GM21360 (cell line): ENCODE measurements at regions not wholly inside any gene's neighbourhood (a gene's known extent, or its start where the extent isn't known, plus 50 kb on each side); places are given as distances from the start of the nearest gene placed in this dataset.
"Not testable (repeated sequence)": the region's sequence is repeated elsewhere in the genome, so short reads cannot be mapped to it uniquely, and the experiment has no call there.

Experiments
- ATAC-seq: cut with Tn5 transposase; IDR thresholded peaks from one replicate; pipeline ENCODE4 v1.9.1; 2021; ENCODE audit warnings: mild to moderate bottlenecking, moderate library complexity; ENCODE audit not compliant: unreplicated experiment

GRCh38 chr1:48089356-48089891, 92.2 kb upstream of the TRABD2B start:
- no peak for ATAC-seq

GRCh38 chr1:48084826-48085225, 87.6 kb upstream of the TRABD2B start:
- ATAC-seq: no peak

- no peak for ATAC-seq
These were observed 85.2 kb upstream of the TRABD2B start for GRCh38 chr1:48082271-48082962.

GRCh38 chr1:48080331-48081255, 83.4 kb upstream of the TRABD2B start:
- no peak for ATAC-seq

- ATAC-seq: no peak
These were observed 81.9 kb upstream of the TRABD2B start for GRCh38 chr1:48079096-48079495.

GRCh38 chr1:48077795-48078222, 80.6 kb upstream of the TRABD2B start:
- no peak for ATAC-seq

GRCh38 chr1:48076017-48076416, 78.8 kb upstream of the TRABD2B start:
- ATAC-seq: no peak

- no peak for ATAC-seq
These were observed 76.8 kb upstream of the TRABD2B start for GRCh38 chr1:48073798-48074530.

GRCh38 chr1:48071513-48071912, 74.3 kb upstream of the TRABD2B start:
- no peak for ATAC-seq

GRCh38 chr1:48070396-48070750, 73.2 kb upstream of the TRABD2B start:
- ATAC-seq: no peak

GRCh38 chr1:48069662-48070395, 72.6 kb upstream of the TRABD2B start:
- no peak for ATAC-seq

- ATAC-seq: no peak
These were observed 71.0 kb upstream of the TRABD2B start for GRCh38 chr1:48068206-48068605.

- no peak for ATAC-seq
These were observed 69.8 kb upstream of the TRABD2B start for GRCh38 chr1:48066936-48067335.

GRCh38 chr1:48064693-48065092, 67.5 kb upstream of the TRABD2B start:
- not testable (repeated sequence) for ATAC-seq

- ATAC-seq: no peak
These were observed 65.2 kb upstream of the TRABD2B start for GRCh38 chr1:48062353-48062752.

- ATAC-seq: peak; percentile 56
These were observed 64.3 kb upstream of the TRABD2B start for GRCh38 chr1:48061162-48062136.

- no peak for ATAC-seq
These were observed 62.1 kb upstream of the TRABD2B start for GRCh38 chr1:48059289-48059688.

GRCh38 chr1:48058135-48059025, 61.2 kb upstream of the TRABD2B start:
- ATAC-seq: no peak
